PC-9 (cell line): ENCODE measurements at regions not wholly inside any gene's neighbourhood (a gene's known extent, or its start where the extent isn't known, plus 50 kb on each side); places are given as distances from the start of the nearest gene placed in this dataset.

Source experiments
- CTCF ChIP-seq: fragments of 200-600 bp; sonication (generic); conservative IDR thresholded peaks from 2 replicates; pipeline ENCODE4 v1.6.1; 2017; ENCODE audit warnings: mixed run types, antibody characterized with exemption, mild to moderate bottlenecking, moderate library complexity
- EZH2 ChIP-seq: fragments of 200-600 bp; sonication (generic); IDR thresholded peaks from 2 replicates; pipeline ENCODE4 v1.8.0; 2017; ENCODE audit warnings: antibody characterized with exemption, low read depth

GRCh38 chr4:105036991-105037390 lies 109.7 kb upstream of the TET2 start:
- TF ChIP-seq EZH2 (no peak), CTCF (no peak)
